KG1 (cell line): ENCODE measurements at regions not wholly inside any gene's neighbourhood (a gene's known extent, or its start where the extent isn't known, plus 50 kb on each side); places are given as distances from the start of the nearest gene placed in this dataset.

Experiments
- DNase-seq: peaks from one replicate; lab custom pipeline; 2025; lab: John Stamatoyannopoulos, UW

- no peak for DNase-seq
These were observed 233.2 kb upstream of the MBL2 start for GRCh38 chr10:53005612-53006345.

- DNase-seq: no peak
These were observed 230.5 kb upstream of the MBL2 start for GRCh38 chr10:53003094-53003493.

DNA sequence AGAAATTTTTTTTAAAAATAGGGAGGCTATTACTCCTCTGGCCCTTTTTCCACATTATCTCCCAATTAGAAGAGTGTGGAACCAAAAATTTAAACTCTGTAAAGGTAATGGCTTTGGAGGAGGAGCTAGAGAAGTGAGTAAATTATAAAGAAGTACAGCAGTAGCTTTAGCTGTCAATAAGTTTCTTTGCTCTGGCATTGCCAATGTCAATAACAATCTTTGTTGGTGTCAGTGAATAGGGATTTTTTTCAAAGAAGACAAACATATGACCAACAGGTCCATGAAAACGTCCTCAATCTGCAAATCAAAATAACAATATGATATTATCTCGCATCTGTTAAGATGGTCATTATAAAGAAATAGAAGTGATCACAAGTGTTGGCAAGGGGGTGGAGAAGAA lies 227.1 kb upstream of the MBL2 start:
- DNase-seq: no peak

DNA sequence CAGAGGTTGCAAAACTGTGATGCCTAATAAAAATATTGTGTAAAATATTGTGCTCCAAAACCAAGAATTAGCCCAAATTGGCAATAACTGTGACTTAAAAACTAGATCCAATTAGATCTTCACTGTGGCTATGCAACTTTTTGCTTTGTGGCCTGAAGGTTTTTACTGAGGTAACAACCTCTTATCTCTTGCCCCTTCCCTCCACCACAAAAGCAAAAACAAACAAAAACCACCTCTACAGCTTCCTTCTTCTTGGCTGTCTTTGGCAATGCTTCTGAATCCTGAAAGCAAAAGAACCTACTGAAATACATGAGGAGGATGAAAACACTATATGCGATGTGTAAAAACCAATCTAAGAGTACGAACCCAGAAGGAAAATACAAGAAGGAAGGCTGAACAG lies 226.7 kb upstream of the MBL2 start:
- DNase-seq: no peak

- no peak for DNase-seq
These were observed 224.4 kb upstream of the MBL2 start for GRCh38 chr10:52997007-52997406.

- DNase-seq: no peak
These were observed 221.8 kb upstream of the MBL2 start for GRCh38 chr10:52994370-52994769.

- no peak for DNase-seq
These were observed 220.5 kb upstream of the MBL2 start for GRCh38 chr10:52993109-52993508.

GRCh38 chr10:52992567-52992966 lies 220.0 kb upstream of the MBL2 start:
- no peak for DNase-seq

GRCh38 chr10:52988923-52989322 lies 216.3 kb upstream of the MBL2 start:
- DNase-seq: no peak

DNA sequence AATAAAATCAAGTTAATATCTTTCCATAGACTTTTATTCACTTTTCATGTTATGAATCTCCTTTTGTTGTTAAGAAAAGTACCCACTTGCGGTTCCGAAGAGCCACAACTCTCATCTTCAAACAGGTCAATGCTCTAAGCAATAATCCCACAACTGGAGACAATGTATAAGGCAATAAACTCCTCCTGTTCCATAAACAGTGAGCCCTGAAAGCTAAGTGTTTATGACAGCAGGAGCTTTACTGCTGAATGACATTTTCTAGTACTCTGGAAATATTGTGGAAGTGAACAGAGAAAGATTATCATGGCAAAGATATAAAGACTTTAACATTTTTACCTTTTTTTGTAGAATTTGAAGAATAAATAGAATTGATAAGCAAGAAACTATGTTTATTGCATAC lies 213.5 kb upstream of the MBL2 start:
- no peak for DNase-seq

GRCh38 chr10:52984169-52984568 lies 211.6 kb upstream of the MBL2 start:
- no peak for DNase-seq

DNA sequence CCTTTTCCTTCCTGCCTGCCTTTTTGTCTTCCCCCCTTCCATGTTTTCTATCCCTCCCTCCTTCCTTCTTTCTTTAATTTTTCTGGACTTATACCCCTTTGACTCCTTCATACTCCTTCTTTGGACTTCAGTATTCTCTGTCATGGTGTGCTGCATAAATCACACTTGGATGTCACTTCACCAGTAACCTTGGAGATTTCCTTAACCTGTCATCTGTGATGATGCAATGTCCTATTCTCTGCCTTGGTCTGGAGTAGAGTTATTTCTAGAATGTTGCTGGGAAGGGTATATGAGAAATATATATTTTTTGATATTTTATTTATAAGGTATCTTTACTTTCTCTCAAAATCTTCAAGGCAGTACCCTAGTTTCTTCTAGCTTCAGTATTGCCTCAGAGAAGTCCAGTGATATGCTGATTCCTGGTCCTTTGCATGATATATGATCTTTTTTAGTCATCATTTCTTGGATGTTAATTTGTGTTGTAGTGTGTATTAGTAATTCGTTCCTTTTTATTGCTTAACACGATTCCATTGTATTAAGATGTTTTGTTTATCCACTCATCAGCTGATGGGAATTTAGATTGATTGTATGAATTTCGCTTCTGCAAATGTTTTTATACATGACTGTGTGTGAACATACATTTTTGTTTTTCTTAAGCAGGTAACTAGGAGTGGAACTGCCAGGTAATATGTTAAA lies 206.9 kb upstream of the MBL2 start:
- DNase-seq: no peak

DNA sequence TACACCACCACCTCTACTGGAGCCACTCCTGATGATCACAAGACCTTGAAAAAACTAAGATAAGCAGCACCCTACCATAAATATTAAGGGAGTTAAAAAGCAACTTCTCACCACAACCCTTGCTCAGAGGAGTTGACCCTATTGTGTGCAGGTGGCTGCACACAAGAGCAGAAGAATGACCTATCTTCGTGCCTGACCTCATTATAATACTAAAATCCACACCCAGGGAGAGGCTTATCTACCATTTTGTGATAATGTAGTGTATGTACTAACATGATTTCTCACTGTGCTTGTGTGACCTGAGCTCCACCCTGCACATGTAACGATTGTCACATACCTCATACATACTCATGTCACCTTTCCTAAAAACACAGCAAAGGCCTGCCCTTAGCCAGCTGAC lies 205.0 kb upstream of the MBL2 start:
- DNase-seq: no peak

DNA sequence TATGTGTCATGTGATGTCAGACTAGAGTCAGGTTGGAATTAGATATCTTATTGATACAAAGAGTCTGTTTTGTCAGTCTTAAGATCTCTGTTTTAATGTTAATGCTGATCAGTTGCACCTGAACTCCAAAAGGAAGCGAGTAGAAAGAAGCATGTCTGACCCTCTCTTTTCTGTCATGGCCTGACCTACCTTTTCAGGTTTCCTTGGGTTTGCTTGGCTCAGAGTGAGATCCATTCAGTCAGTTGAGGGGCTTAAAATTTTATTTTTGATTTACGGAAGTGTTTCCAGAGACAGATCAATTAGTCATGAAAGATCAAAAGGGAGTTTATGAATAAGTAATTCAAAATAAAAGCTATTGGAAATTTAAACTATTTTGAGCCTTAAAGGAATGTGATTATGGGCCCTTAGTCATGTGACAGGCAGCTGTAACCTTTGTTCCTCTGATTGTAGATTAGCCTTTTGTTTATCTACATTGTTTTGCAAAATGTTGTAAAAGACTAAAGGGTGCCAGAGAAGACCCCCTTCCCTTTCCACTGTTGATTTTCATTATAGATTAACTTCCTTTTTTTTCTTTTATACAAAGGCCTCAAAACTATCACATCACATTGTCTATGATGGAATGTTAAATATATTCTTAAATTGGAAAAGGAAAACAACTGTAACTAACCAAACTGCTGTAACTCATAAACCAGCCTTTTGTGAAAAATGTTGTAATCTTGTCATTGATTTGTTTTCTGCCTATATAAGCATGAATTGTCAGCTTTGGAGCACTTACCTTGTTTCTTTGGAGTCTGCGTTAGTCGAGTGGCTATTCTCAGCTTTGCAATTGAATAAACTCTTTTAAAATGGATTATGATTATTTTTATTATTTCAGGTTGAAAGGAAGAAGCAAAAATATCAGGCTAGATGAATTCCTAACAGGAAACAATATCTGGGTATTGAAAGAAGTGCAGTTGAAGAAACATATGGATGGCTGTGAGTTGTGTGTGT lies 195.5 kb upstream of the MBL2 start:
- DNase-seq: no peak

- no peak for DNase-seq
These were observed 194.3 kb upstream of the MBL2 start for GRCh38 chr10:52966904-52967303.

GRCh38 chr10:52965938-52966401 lies 193.4 kb upstream of the MBL2 start:
- DNase-seq: no peak

GRCh38 chr10:52965509-52965908 lies 192.9 kb upstream of the MBL2 start:
- no peak for DNase-seq

DNA sequence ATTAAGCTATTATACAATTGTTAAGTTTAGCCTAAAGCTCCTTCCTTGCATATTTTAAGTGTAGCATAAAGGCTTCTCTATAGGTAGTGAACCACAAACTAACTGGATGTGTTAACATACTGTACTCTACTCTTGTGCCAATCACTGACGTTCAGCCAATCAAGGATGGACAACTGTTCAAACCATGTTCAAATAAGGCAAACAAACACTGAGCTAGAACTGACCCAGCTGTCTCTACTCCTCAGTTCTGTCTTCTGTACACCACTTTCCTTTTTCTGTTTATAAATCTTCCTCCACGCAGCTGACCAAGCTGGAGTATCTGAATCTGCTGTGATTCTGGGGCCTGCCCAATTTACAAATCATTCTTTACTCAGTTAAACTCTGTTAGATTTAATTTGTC lies 188.7 kb upstream of the MBL2 start:
- DNase-seq: no peak

- no peak for DNase-seq
These were observed 187.2 kb upstream of the MBL2 start for GRCh38 chr10:52959810-52960209.

DNA sequence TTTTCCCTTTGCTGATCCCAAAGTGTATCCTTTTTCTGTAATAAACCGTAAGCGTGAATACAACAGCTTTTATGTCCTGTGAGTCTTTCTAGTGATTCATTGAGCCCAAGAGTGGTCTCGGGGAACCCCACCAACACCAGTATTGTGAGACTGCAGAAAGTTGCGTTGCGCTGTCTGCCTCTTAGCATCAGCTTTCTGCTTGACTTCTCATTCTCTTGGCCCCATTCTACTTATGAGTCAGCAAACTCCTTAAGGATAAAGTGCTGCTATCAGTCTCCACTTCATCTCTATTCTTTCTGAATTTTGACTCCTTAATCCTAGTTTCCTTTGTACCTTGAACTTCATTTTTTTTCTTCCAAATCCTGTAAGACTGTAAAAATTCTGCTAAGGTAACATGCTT lies 184.3 kb upstream of the MBL2 start:
- DNase-seq: no peak

DNA sequence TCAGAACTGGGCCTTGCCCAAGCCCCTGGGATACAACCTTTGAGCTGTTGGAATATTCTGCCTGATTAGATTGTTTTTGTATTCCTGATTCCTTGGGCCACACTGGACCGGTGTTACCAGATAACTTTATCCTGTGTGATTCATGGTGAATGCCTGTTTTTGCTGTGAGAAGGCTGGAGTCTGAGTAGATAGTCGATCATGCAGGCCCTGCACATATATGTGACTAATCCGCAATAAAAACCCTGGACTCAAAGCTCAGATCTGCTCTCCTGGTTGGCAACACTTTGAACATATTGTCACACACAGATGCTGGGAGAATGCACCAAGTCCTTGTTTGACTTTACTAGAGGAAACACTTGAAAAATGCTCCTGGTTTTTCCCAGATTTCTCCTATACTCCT lies 183.9 kb upstream of the MBL2 start:
- DNase-seq: no peak

DNA sequence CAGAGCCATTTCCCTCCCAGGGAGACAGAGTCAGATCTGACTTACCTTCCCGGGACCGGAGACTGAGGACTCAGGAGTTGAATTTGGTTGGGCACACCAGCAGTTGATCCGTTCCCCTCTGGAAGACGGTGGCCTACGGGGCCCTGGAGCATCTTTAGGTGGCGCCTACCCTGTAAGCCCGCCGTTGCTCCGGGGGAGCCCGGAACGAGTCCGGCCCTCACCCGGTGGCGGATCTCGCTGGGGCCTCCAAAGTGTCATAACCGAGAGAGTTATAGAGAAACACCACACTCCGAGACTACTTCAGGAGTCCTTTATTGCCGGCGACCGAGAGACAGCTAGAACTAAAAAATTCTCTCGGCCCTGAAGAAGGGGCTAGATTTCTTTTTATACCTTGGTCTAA lies 182.8 kb upstream of the MBL2 start:
- DNase-seq: no peak

DNA sequence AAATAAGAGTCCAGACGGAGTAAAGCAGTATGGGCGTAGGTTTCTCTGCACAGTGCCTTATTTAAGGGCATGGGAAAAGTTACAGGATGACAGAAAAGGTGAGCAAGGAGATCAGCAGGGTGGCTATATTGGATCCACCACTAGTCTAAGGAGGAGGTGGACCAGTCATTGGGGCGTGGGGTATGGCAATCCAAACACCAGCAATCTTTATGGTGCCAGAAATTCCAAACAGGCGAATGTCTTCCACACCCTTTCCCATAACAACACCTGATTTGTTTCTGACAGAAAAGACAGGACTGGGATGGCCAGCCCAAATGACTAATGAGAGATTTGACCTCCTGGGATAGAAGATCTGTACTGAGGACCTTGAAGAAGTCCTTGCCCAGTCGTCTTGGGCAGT lies 181.8 kb upstream of the MBL2 start:
- DNase-seq: no peak
